CD4-positive, alpha-beta memory T cell (primary cell): ENCODE measurements at regions not wholly inside any gene's neighbourhood (a gene's known extent, or its start where the extent isn't known, plus 50 kb on each side); places are given as distances from the start of the nearest gene placed in this dataset.

Experiments
- CTCF ChIA-PET: fragments of 350-600 bp; sonication (Branson Sonifier 250); formaldehyde crosslinking; loops from one replicate; lab custom pipeline; 2021; ENCODE audit warnings: inconsistent platforms; ENCODE audit not compliant: partially characterized antibody; lab: Charles Lee
- POLR2A ChIA-PET: fragments of 350-600 bp; sonication (Branson Sonifier 250); formaldehyde crosslinking; loops from one replicate; lab custom pipeline; 2021; ENCODE audit not compliant: partially characterized antibody; lab: Charles Lee
- DNase-seq, 5 donors: peaks; one replicate each; pipeline versions ENCODE4 v3.0.0 to v3.0.0-alpha.2; 2020 to 2022; ENCODE audit warnings: mixed read lengths in 1 of 5
- H3K27ac ChIP-seq: one replicate; pipeline ENCODE4 v1.7.0; 2013; ENCODE audit warnings: low read depth, low read length
- H3K27me3 ChIP-seq: 2 replicates; pipeline ENCODE4 v1.7.0; 2013; ENCODE audit warnings: mild to moderate bottlenecking, low read length, moderate library complexity; ENCODE audit not compliant: insufficient read depth
- H3K36me3 ChIP-seq: 2 replicates; pipeline ENCODE4 v1.7.0; 2013; ENCODE audit warnings: mild to moderate bottlenecking, low read length, moderate library complexity; ENCODE audit not compliant: insufficient read depth
- H3K4me1 ChIP-seq: 2 replicates; pipeline ENCODE4 v1.7.0; 2013; ENCODE audit warnings: mild to moderate bottlenecking, low read length, moderate library complexity; ENCODE audit not compliant: insufficient read depth
- H3K4me3 ChIP-seq, 2 donors: one replicate each; pipeline ENCODE4 v1.7.0; 2013; ENCODE audit warnings: low read length in 2 of 2, mild to moderate bottlenecking in 1 of 2
- H3K9me3 ChIP-seq, 2 donors: one replicate each; pipeline ENCODE4 v1.7.0; 2013; ENCODE audit warnings: low read length in 2 of 2, control low read depth in 1 of 2; ENCODE audit not compliant: control insufficient read depth in 1 of 2
- H3K27ac Mint-ChIP-seq, 7 donors: one replicate each; pipeline ENCODE4 v1.8.0; 2020 to 2021; ENCODE audit warnings: mixed read lengths in 7 of 7, mild to moderate bottlenecking in 6 of 7, inconsistent platforms in 3 of 7, moderate library complexity in 3 of 7
- H3K27me3 Mint-ChIP-seq, 2 donors: one replicate each; pipeline ENCODE4 v1.8.0; 2020 to 2021; ENCODE audit warnings: mixed read lengths in 2 of 2
- H3K36me3 Mint-ChIP-seq, 2 donors: one replicate each; pipeline ENCODE4 v1.8.0; 2020 to 2021; ENCODE audit warnings: mixed read lengths in 2 of 2, inconsistent platforms in 1 of 2, mild to moderate bottlenecking in 1 of 2
- H3K4me1 Mint-ChIP-seq, 4 donors: one replicate each; pipeline ENCODE4 v1.8.0; 2020 to 2021; ENCODE audit warnings: mixed read lengths in 4 of 4, mild to moderate bottlenecking in 1 of 4
- H3K4me3 Mint-ChIP-seq, 8 donors: one replicate each; pipeline ENCODE4 v1.8.0; 2020 to 2021; ENCODE audit warnings: mixed read lengths in 8 of 8, mild to moderate bottlenecking in 7 of 8, moderate library complexity in 6 of 8, inconsistent platforms in 3 of 8
- H3K9me3 Mint-ChIP-seq, 8 donors: one replicate each; pipeline ENCODE4 v1.8.0; 2020 to 2021; ENCODE audit warnings: mixed read lengths in 8 of 8, mild to moderate bottlenecking in 5 of 8, inconsistent platforms in 3 of 8, moderate library complexity in 1 of 8
- intact Hi-C: fragments of 100-400 bp; cut with micrococcal nuclease; formaldehyde crosslinking; loops from one replicate; pipeline ENCODE4 v1.15.1; 2023

DNA sequence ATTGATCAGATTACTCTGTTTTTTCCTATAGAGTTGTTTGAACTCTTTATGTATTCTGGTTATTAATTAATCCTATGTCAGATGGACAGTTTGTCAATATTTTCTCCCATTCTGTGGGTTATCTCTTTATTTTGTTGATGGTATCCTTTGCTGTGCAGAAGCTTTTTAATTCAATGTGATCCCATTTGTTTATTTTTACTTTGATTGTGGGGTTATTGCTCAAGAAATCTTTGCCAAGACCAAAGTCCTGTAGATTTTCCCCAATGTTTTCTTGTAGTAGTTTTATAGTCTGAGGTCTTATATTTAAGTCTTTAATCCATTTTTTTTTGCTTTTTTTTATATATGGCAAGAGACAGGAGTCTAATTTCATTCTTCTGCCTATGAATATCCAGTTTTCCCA, 86.2 kb upstream of the FIGN start:
- Histone ChIP-seq H3K27me3 (no peaks in the 10 kb centered on the region), H3K27ac (no peak overlapping the region), H3K36me3 (no peaks in the 10 kb centered on the region), H3K9me3 (no peaks in the 10 kb centered on the region), H3K4me3 (no peak overlapping the region), H3K4me1 (no peaks in the 10 kb centered on the region)
- ChIA-PET CTCF (no interaction called here), POLR2A (no interaction called here)
- intact Hi-C loops = no loop called here
- Mint-ChIP-seq H3K27me3 (no peaks in the 10 kb centered on the region), H3K9me3 (peaks cover 6 to 32% (median 10%) of the 10 kb centered on the region in 8 donors), H3K36me3 (no peaks in the 10 kb centered on the region), H3K27ac (no peak overlapping the region), H3K4me1 (no peaks in the 10 kb centered on the region), H3K4me3 (no peak overlapping the region)
- DNase-seq = no peak

DNA sequence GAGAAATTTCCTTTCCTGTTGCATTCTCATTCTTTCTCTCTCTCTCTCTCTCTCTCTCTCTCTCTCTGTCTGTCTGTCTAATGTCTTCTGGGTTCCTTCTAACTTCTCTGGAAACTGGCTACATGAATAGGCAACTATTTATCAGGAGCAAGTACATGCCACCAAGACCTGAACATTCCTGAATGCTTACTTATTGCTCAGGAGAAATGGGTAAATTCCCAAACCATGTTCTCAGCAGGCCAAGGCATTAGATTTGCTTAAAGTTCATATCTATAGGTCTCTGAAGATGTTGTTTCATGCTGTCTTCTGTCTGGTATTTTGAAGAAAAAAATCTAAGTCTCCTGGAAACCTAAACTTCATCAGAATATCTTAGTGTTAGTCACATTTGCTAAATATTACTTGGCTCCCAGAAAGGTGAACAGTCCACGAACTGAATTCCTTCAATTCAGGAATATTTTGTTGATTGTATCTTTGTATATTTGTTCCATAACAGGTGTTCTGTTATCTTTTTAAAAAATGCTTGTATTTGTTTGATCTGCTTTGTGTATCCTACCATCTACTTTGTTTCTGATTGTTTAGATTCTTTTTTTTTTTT, 77.2 kb upstream of the FIGN start:
- H3K36me3 ChIP-seq = no peaks in the 10 kb centered on the region
- ChIA-PET CTCF (no interaction called here), POLR2A (no interaction called here)
- no peaks in the 10 kb centered on the region for H3K27me3 ChIP-seq
- H3K9me3 Mint-ChIP-seq = peaks cover 3 to 22% (median 8%) of the 10 kb centered on the region in 8 donors
- no peak for DNase-seq
- H3K4me1 ChIP-seq = no peaks in the 10 kb centered on the region
- H3K36me3 Mint-ChIP-seq = no peaks in the 10 kb centered on the region
- H3K4me1 Mint-ChIP-seq = no peaks in the 10 kb centered on the region
- no peak overlapping the region for H3K27ac ChIP-seq
- no peaks in the 10 kb centered on the region for H3K27me3 Mint-ChIP-seq
- no peak overlapping the region for H3K27ac Mint-ChIP-seq
- H3K9me3 ChIP-seq = no peaks in the 10 kb centered on the region
- no peak overlapping the region for H3K4me3 Mint-ChIP-seq
- no peak overlapping the region for H3K4me3 ChIP-seq
- intact Hi-C loops = no loop called here

DNA sequence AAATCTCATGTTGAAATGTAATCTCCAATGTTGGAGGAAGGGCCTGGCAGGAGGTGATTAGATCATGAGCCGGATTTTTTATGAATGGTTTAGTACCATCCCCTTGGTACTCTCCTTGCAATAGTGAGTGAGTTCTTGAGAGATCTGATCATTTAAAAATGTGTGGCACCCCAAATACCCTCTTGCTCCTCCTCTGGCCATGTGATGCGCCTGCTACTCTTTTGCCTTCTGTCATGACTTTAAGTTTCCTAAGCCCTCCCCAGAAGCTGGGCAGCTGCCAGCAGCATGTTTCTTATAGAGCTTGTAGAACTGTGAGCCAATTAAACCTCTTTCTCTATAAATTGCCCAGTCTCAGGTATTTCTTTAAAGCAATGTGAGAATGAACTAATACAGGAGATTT, 72.6 kb upstream of the FIGN start:
- no peak overlapping the region for H3K27ac ChIP-seq
- Mint-ChIP-seq H3K4me1 (no peaks in the 10 kb centered on the region), H3K9me3 (peaks cover 0 to 16% (median 4%) of the 10 kb centered on the region in 8 donors), H3K36me3 (no peaks in the 10 kb centered on the region), H3K27ac (no peak overlapping the region), H3K27me3 (no peaks in the 10 kb centered on the region), H3K4me3 (no peak overlapping the region)
- no peak overlapping the region for H3K4me3 ChIP-seq
- ChIA-PET CTCF (no interaction called here), POLR2A (no interaction called here)
- H3K36me3 ChIP-seq = no peaks in the 10 kb centered on the region
- intact Hi-C loops = no loop called here
- no peaks in the 10 kb centered on the region for H3K4me1 ChIP-seq
- no peak for DNase-seq
- no peaks in the 10 kb centered on the region for H3K9me3 ChIP-seq
- H3K27me3 ChIP-seq = no peaks in the 10 kb centered on the region

DNA sequence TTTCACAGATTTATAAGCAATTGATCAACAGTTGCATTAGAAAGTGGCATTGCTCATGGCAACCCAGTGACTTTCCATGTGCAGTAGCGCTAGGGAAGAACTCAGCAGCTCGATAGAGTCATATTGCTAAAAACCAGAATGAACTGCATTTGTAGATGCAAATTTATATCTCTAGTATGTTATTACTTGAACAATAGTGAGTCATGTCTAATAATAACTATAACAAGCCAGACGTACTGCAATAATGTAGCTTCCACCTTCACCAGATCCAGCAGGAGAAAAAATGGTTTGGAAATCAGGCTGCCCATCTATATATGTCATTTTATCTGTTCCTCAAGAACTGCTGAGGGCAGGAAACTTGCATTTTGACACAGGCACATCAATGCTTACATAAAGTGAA, 66.5 kb upstream of the FIGN start:
- no peaks in the 10 kb centered on the region for H3K4me1 Mint-ChIP-seq
- H3K4me3 ChIP-seq = no peak overlapping the region
- no peak overlapping the region for H3K4me3 Mint-ChIP-seq
- no peaks in the 10 kb centered on the region for H3K36me3 Mint-ChIP-seq
- H3K27me3 Mint-ChIP-seq = no peaks in the 10 kb centered on the region
- no peaks in the 10 kb centered on the region for H3K36me3 ChIP-seq
- no peak overlapping the region for H3K27ac ChIP-seq
- intact Hi-C loops = no loop called here
- peaks cover 0 to 11% (median 2%) of the 10 kb centered on the region in 8 donors for H3K9me3 Mint-ChIP-seq
- no peak for DNase-seq
- no peaks in the 10 kb centered on the region for H3K27me3 ChIP-seq
- H3K27ac Mint-ChIP-seq = no peak overlapping the region
- ChIA-PET CTCF (no interaction called here), POLR2A (no interaction called here)
- H3K9me3 ChIP-seq = no peaks in the 10 kb centered on the region
- no peaks in the 10 kb centered on the region for H3K4me1 ChIP-seq

DNA sequence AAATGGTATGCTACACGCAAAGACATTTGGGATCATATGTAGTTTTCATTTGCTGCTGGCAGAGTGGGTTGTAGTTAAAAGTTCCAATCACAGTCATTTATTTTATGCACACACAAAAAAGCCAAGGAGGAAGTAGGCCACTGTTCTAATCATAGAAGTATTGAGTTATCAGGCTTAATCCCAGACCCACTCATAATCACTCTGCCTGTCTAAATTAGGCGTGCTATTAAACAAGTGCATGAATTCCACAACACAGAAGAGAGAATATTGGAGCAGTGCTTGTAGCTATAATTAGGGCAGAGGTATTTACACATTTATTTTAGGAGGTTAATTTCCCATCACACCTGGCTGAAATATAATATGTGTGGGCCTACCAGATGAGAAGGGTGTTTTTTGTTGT, 65.7 kb upstream of the FIGN start:
- Histone ChIP-seq H3K27ac (no peak overlapping the region), H3K27me3 (no peaks in the 10 kb centered on the region), H3K36me3 (no peaks in the 10 kb centered on the region), H3K9me3 (no peaks in the 10 kb centered on the region), H3K4me1 (no peaks in the 10 kb centered on the region), H3K4me3 (no peak overlapping the region)
- CTCF ChIA-PET = no interaction called here
- intact Hi-C loops = no loop called here
- H3K4me1 Mint-ChIP-seq = no peaks in the 10 kb centered on the region
- no peaks in the 10 kb centered on the region for H3K36me3 Mint-ChIP-seq
- H3K9me3 Mint-ChIP-seq = peaks cover 0 to 11% (median 2%) of the 10 kb centered on the region in 8 donors
- no peak for DNase-seq
- no peaks in the 10 kb centered on the region for H3K27me3 Mint-ChIP-seq
- no peak overlapping the region for H3K4me3 Mint-ChIP-seq
- no peak overlapping the region for H3K27ac Mint-ChIP-seq
- POLR2A ChIA-PET = no interaction called here

DNA sequence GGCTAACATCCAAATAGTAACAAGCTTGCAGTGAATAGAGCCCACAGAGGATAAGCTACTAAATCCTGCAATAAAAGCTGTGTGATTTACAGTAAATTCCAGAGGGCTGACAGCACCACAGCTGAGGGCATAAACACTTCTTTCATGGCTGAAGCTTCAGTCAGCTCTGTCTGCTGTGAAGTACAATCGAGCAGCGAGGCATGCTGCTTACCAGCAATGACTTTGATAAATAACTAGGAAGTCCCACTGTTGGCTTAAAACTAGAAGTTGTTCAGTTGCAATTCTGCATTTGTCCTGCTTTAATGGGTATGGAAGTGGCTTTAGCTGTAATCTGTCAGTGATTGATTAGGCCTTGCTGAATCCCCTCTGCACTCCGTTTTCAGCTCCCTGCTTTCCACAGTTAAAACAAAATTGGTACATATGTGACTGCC, 65.2 kb upstream of the FIGN start:
- Histone ChIP-seq H3K9me3 (no peaks in the 10 kb centered on the region), H3K27ac (no peak overlapping the region), H3K36me3 (no peaks in the 10 kb centered on the region), H3K27me3 (no peaks in the 10 kb centered on the region), H3K4me3 (no peak overlapping the region), H3K4me1 (no peaks in the 10 kb centered on the region)
- ChIA-PET POLR2A (no interaction called here), CTCF (no interaction called here)
- Mint-ChIP-seq H3K4me3 (no peak overlapping the region), H3K9me3 (peaks cover 0 to 9% (median 2%) of the 10 kb centered on the region in 8 donors), H3K27me3 (no peaks in the 10 kb centered on the region), H3K36me3 (no peaks in the 10 kb centered on the region), H3K4me1 (no peaks in the 10 kb centered on the region), H3K27ac (no peak overlapping the region)
- intact Hi-C loops = no loop called here
- no peak for DNase-seq

DNA sequence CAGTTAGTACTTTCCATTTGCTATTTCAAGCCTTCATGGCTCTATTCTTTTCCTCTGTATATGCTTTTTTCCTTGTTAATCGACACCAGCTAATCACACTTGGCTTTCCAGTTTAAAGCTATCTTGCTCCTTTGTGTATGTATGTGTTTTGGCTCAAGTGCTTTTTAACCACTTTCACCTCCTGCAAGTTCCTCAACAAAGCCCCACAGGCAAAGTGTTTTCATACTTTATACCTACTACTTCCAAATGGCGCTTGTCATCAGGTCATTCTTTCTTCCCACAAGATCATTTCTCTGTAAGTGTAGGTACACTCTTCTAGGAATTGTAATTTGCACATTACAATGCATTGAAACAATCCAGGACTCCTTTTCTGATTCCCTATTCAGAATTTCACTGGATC, 64.0 kb upstream of the FIGN start:
- Histone ChIP-seq H3K4me3 (no peak overlapping the region), H3K27me3 (no peaks in the 10 kb centered on the region), H3K36me3 (no peaks in the 10 kb centered on the region), H3K9me3 (no peaks in the 10 kb centered on the region), H3K4me1 (no peaks in the 10 kb centered on the region), H3K27ac (no peak overlapping the region)
- Mint-ChIP-seq H3K27me3 (no peaks in the 10 kb centered on the region), H3K9me3 (peaks cover 0 to 11% (median 5%) of the 10 kb centered on the region in 8 donors), H3K4me1 (no peaks in the 10 kb centered on the region), H3K4me3 (no peak overlapping the region), H3K36me3 (no peaks in the 10 kb centered on the region), H3K27ac (no peak overlapping the region)
- CTCF ChIA-PET = no interaction called here
- intact Hi-C loops = no loop called here
- POLR2A ChIA-PET = no interaction called here
- DNase-seq = no peak

DNA sequence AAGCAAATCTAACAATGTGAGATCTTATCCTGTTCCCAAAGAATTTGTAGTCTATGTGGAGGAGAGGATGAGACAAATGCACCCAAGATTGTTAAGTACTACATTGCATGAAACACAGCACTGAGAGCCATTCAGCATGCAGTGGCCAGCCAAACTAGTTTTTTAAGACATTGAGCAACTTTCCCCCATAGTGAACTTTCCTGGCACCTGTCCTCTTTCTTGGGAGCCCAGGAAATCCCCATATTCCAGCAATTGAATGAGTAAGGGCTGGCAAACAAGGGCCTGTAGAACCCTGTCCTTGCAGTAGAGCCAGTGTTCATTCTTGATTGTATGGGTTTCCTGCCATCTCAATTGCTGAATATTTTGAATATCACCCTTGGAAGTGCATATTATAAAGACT, 58.8 kb upstream of the FIGN start:
- no peaks in the 10 kb centered on the region for H3K4me1 Mint-ChIP-seq
- H3K4me3 Mint-ChIP-seq = no peak overlapping the region
- Histone ChIP-seq H3K27ac (no peak overlapping the region), H3K4me3 (no peak overlapping the region), H3K27me3 (no peaks in the 10 kb centered on the region), H3K9me3 (no peaks in the 10 kb centered on the region), H3K36me3 (no peaks in the 10 kb centered on the region), H3K4me1 (no peaks in the 10 kb centered on the region)
- no peaks in the 10 kb centered on the region for H3K27me3 Mint-ChIP-seq
- CTCF ChIA-PET = no interaction called here
- H3K9me3 Mint-ChIP-seq = peaks cover 3 to 10% (median 7%) of the 10 kb centered on the region in 8 donors
- no peak overlapping the region for H3K27ac Mint-ChIP-seq
- intact Hi-C loops = no loop called here
- no peak for DNase-seq
- POLR2A ChIA-PET = no interaction called here
- no peaks in the 10 kb centered on the region for H3K36me3 Mint-ChIP-seq
